B cell (primary cell): ENCODE measurements at regions not wholly inside any gene's neighbourhood (a gene's known extent, or its start where the extent isn't known, plus 50 kb on each side); places are given as distances from the start of the nearest gene placed in this dataset.

Experiments
- ATAC-seq: fragments of 200-7000 bp; cut with Tn5 transposase; one replicate; pipeline ENCODE4 v1.10.0; 2021; ENCODE audit warnings: low read depth, mild to moderate bottlenecking, moderate number of reproducible peaks, moderate library complexity
- CTCF ChIA-PET: fragments of 350-600 bp; sonication (Branson Sonifier 250); formaldehyde crosslinking; loops from one replicate; lab custom pipeline; 2021; ENCODE audit warnings: antibody characterized with exemption, inconsistent platforms; lab: Charles Lee
- POLR2A ChIA-PET: fragments of 350-600 bp; sonication (Branson Sonifier 250); formaldehyde crosslinking; loops from one replicate; lab custom pipeline; 2021; ENCODE audit warnings: antibody characterized with exemption; lab: Charles Lee
- DNase-seq: peaks from one replicate; pipeline ENCODE4 v3.0.0; 2013
- H2AFZ ChIP-seq: 2 replicates; pipeline ENCODE4 v1.6.1; 2012; ENCODE audit warnings: mild to moderate bottlenecking, low read depth, low read length; ENCODE audit not compliant: insufficient read depth, poor library complexity, severe bottlenecking
- H3K27ac ChIP-seq, 2 donors: 1 replicate in 1 of 2; 2 replicates in 1 of 2; pipeline ENCODE4 v1.5.1; 2012 to 2013; ENCODE audit warnings: low read length in 2 of 2, mild to moderate bottlenecking in 2 of 2, moderate library complexity in 1 of 2
- H3K27me3 ChIP-seq, 4 experiments: fragments of 200-600 bp in 1 of 4; sonication (generic) in 1 of 4; replicated peaks in 1 of 4; 1 replicate in 2 of 4; 2 replicates in 2 of 4; pipeline versions ENCODE4 v1.6.1 to v1.7.0; 2013 to 2016; ENCODE audit warnings: low read length in 3 of 4, mild to moderate bottlenecking in 2 of 4, mixed read lengths in 1 of 4, moderate library complexity in 1 of 4; ENCODE audit not compliant: insufficient read depth in 4 of 4, control insufficient read depth in 3 of 4; ENCODE audit errors: control extremely low read depth in 1 of 4
- H3K36me3 ChIP-seq, 2 experiments: replicated peaks in 1 of 2; 1 replicate in 1 of 2; 2 replicates in 1 of 2; pipeline versions ENCODE4 v1.6.1 to v1.7.1; 2013; ENCODE audit warnings: low read length in 1 of 2; ENCODE audit not compliant: insufficient read depth in 2 of 2, control insufficient read depth in 1 of 2; ENCODE audit errors: control extremely low read depth in 1 of 2, extremely low read depth in 1 of 2
- H3K4me1 ChIP-seq, 2 donors: fragments of 200-600 bp in 1 of 2; sonication (generic) in 1 of 2; 1 replicate in 1 of 2; 2 replicates in 1 of 2; pipeline versions ENCODE4 v1.5.1 to v1.6.1; 2013 to 2017; ENCODE audit warnings: low read length in 2 of 2; ENCODE audit not compliant: control insufficient read depth in 2 of 2, insufficient read depth in 2 of 2
- H3K4me2 ChIP-seq: replicated peaks from 2 replicates; pipeline ENCODE3; 2012; ENCODE audit warnings: mild to moderate bottlenecking, low read depth, low read length; ENCODE audit not compliant: poor library complexity, severe bottlenecking
- H3K4me3 ChIP-seq, 5 experiments: fragments of 200-600 bp in 1 of 5; sonication (generic) in 1 of 5; 1 replicate in 3 of 5; 2 replicates in 2 of 5; pipeline versions ENCODE4 v1.5.1 to v1.7.0; 2011 to 2016; ENCODE audit warnings: low read length in 4 of 5, mild to moderate bottlenecking in 4 of 5, low read depth in 2 of 5, control low read depth in 1 of 5, moderate library complexity in 1 of 5; ENCODE audit not compliant: insufficient read depth in 1 of 5; ENCODE audit errors: control extremely low read depth in 1 of 5, extremely low read depth in 1 of 5
- H3K79me2 ChIP-seq: fragments of 200-600 bp; sonication (generic); one replicate; pipeline ENCODE4 v1.6.0; 2016; ENCODE audit warnings: low read length; ENCODE audit not compliant: control insufficient read depth, insufficient read depth
- H3K9ac ChIP-seq: fragments of 200-600 bp; sonication (generic); 2 replicates; pipeline ENCODE4 v1.6.1; 2017; ENCODE audit warnings: mild to moderate bottlenecking, low read length, moderate library complexity
- H3K9me3 ChIP-seq, 3 donors: one replicate each; pipeline versions ENCODE4 v1.6.1 to v1.7.1; 2013; ENCODE audit warnings: low read length in 2 of 3; ENCODE audit not compliant: control insufficient read depth in 2 of 3, insufficient read depth in 1 of 3; ENCODE audit errors: control extremely low read depth in 1 of 3
- H4K20me1 ChIP-seq: 2 replicates; pipeline ENCODE4 v1.6.0; 2012; ENCODE audit warnings: mild to moderate bottlenecking, low read length; ENCODE audit not compliant: insufficient read depth, control insufficient read depth, poor library complexity, severe bottlenecking
- H3K27ac Mint-ChIP-seq: one replicate; pipeline ENCODE4 v1.8.0; 2021; ENCODE audit warnings: mixed read lengths
- H3K27me3 Mint-ChIP-seq: one replicate; pipeline ENCODE4 v1.8.0; 2021; ENCODE audit warnings: mixed read lengths
- H3K4me1 Mint-ChIP-seq: one replicate; pipeline ENCODE4 v1.8.0; 2021; ENCODE audit warnings: mixed read lengths
- H3K4me3 Mint-ChIP-seq: one replicate; pipeline ENCODE4 v1.8.0; 2021; ENCODE audit warnings: mixed read lengths
- H3K9me3 Mint-ChIP-seq: one replicate; pipeline ENCODE4 v1.8.0; 2022; ENCODE audit warnings: mixed read lengths; ENCODE audit not compliant: insufficient read depth
- CTCF ChIP-seq: fragments of 200-600 bp; IDR thresholded peaks from one replicate; pipeline ENCODE4 v1.8.0; 2022; ENCODE audit warnings: antibody characterized with exemption, mild to moderate bottlenecking
- EZH2 ChIP-seq: IDR thresholded peaks from 2 replicates; pipeline ENCODE4 v1.6.1; 2012; ENCODE audit warnings: borderline replicate concordance, low read depth, mild to moderate bottlenecking, moderate library complexity, low read length; ENCODE audit not compliant: insufficient read depth, poor library complexity, severe bottlenecking
- WGBS: methylation state at CpG from one replicate; pipeline ENCODE4 v1.1.5; 2013; ENCODE audit warnings: missing lambda C conversion rate; ENCODE audit not compliant: insufficient coverage; 5-methylcytosine and 5-hydroxymethylcytosine counted together
- intact Hi-C: fragments of 100-400 bp; cut with micrococcal nuclease; formaldehyde crosslinking; loops from one replicate; pipeline ENCODE4 v1.10.0; 2022

- no peak for TF ChIP-seq EZH2
- TF ChIP-seq CTCF: no peak
- no peak for ATAC-seq
- H3K36me3 ChIP-seq: no peaks in the 10 kb centered on the region
- Mint-ChIP-seq H3K27me3 (no peaks in the 10 kb centered on the region), H3K27ac (no peak overlapping the region), H3K4me1 (no peaks in the 10 kb centered on the region), H3K4me3 (no peak overlapping the region), H3K9me3 (peaks cover 5% of the 10 kb centered on the region)
- DNase-seq: no peak
- no peaks in the 10 kb centered on the region for H3K79me2 ChIP-seq
- no peak overlapping the region for H3K4me3 ChIP-seq
- no peak overlapping the region for H2AFZ ChIP-seq
- ChIA-PET CTCF (no interaction called here), POLR2A (no interaction called here)
- peaks cover 0 to 11% (median 0%) of the 10 kb centered on the region in 3 donors for H3K9me3 ChIP-seq
- no peak overlapping the region for H3K4me2 ChIP-seq
- no peaks in the 10 kb centered on the region for H3K27me3 ChIP-seq
- H3K4me1 ChIP-seq: no peaks in the 10 kb centered on the region
- H4K20me1 ChIP-seq: no peaks in the 10 kb centered on the region
- no peak overlapping the region for H3K9ac ChIP-seq
- intact Hi-C loops: no loop called here
- 100% methylated on average over 1 of the region's 2 CpGs for WGBS
- H3K27ac ChIP-seq: no peak overlapping the region
Measured at GRCh38 chr4:189376901-189377300, 563.8 kb upstream of the FRG1 start.

GRCh38 chr4:189377569-189377968 lies 563.1 kb upstream of the FRG1 start:
- Histone ChIP-seq H3K79me2 (no peaks in the 10 kb centered on the region), H3K9me3 (peaks cover 0 to 9% (median 0%) of the 10 kb centered on the region in 3 donors), H3K4me1 (no peaks in the 10 kb centered on the region), H3K4me2 (no peak overlapping the region), H3K27ac (no peak overlapping the region), H3K4me3 (no peak overlapping the region), H2AFZ (no peak overlapping the region), H3K36me3 (no peaks in the 10 kb centered on the region), H3K9ac (no peak overlapping the region), H4K20me1 (no peaks in the 10 kb centered on the region), H3K27me3 (no peaks in the 10 kb centered on the region)
- intact Hi-C loops: no loop called here
- Mint-ChIP-seq H3K27me3 (no peaks in the 10 kb centered on the region), H3K9me3 (peaks cover 5% of the 10 kb centered on the region), H3K27ac (no peak overlapping the region), H3K4me1 (no peaks in the 10 kb centered on the region), H3K4me3 (no peak overlapping the region)
- no peak for DNase-seq
- WGBS: no CpG with 5 or more reads among the region's 2 CpGs
- ChIA-PET CTCF (no interaction called here), POLR2A (no interaction called here)
- ATAC-seq: no peak
- no peak for TF ChIP-seq EZH2
- TF ChIP-seq CTCF: no peak
